ENCODE measurements at regions not wholly inside any gene's neighbourhood (a gene's known extent, or its start where the extent isn't known, plus 50 kb on each side); places are given as distances from the start of the nearest gene placed in this dataset.

GRCh38 chr12:107349839-107350238, 256.5 kb upstream of the CRY1 start (continued):
- TF ChIP-seq TERF1 (CRISPR knock-in tag; IDR thresholded peaks at IDR 0.05) (no peak), ZNF770 (CRISPR knock-in tag; IDR thresholded peaks at IDR 0.05) (no peak), SSRP1 (CRISPR knock-in tag; IDR thresholded peaks at IDR 0.05) (no peak), KLF11 (CRISPR knock-in tag; IDR thresholded peaks at IDR 0.05) (no peak), ETV5 (CRISPR knock-in tag; IDR thresholded peaks at IDR 0.05; ENCODE audit: borderline replicate concordance) (peak; percentile 23; the same call in 1 of the 2 replicates), TFDP2 (CRISPR knock-in tag; IDR thresholded peaks at IDR 0.05) (no peak), E2F2 (CRISPR knock-in tag; IDR thresholded peaks at IDR 0.05; ENCODE audit: borderline replicate concordance) (no peak), SAP130 (CRISPR knock-in tag; IDR thresholded peaks at IDR 0.05; ENCODE audit: low read depth) (0 out of 2 replicates have a peak, but pooled peaks have one; percentile 11), ZBTB3 (CRISPR knock-in tag; IDR thresholded peaks at IDR 0.05; ENCODE audit: borderline replicate concordance, low read depth) (no peak), ZNF513 (CRISPR knock-in tag; conservative IDR thresholded peaks at IDR 0.05) (no peak), CEBPG (CRISPR knock-in tag; IDR thresholded peaks at IDR 0.05) (peak; percentile 36; the same call in 1 of the 2 replicates), POLR2A (IDR thresholded peaks at IDR 0.05; ENCODE audit: insufficient read depth in 1 of 2, low read depth in 2 of 2, low read length in 2 of 2) (no peak), BORCS8-MEF2B (CRISPR knock-in tag; IDR thresholded peaks at IDR 0.05) (no peak), ATF3 (CRISPR knock-in tag; IDR thresholded peaks at IDR 0.05) (peak; percentile 23; the same call in 1 of the 2 replicates), ZNF766 (CRISPR knock-in tag; IDR thresholded peaks at IDR 0.05; ENCODE audit: borderline replicate concordance) (no peak), TSC22D2 (CRISPR knock-in tag; IDR thresholded peaks at IDR 0.05; ENCODE audit: borderline replicate concordance) (no peak), FOXP1 (IDR thresholded peaks at IDR 0.05) (no peak), FOXP1 (CRISPR knock-in tag; IDR thresholded peaks at IDR 0.05) (no peak), ZNF20 (CRISPR knock-in tag; IDR thresholded peaks at IDR 0.05) (no peak), SOX6 (IDR thresholded peaks at IDR 0.05) (no peak), SOX6 (CRISPR knock-in tag; IDR thresholded peaks at IDR 0.05) (no peak), RXRB (CRISPR knock-in tag; IDR thresholded peaks at IDR 0.05; ENCODE audit: borderline replicate concordance) (peak; percentile 20; the same call in 1 of the 2 replicates), HIC2 (CRISPR knock-in tag; IDR thresholded peaks at IDR 0.05; ENCODE audit: low read depth) (no peak), NFKBIZ (CRISPR knock-in tag; IDR thresholded peaks at IDR 0.05) (no peak)
